LNCaP clone FGC (cell line): ENCODE measurements at regions not wholly inside any gene's neighbourhood (a gene's known extent, or its start where the extent isn't known, plus 50 kb on each side); places are given as distances from the start of the nearest gene placed in this dataset.

Experiments
- DNase-seq: peaks from one replicate; pipeline ENCODE4 v3.0.0-alpha.2; 2011; ENCODE audit warnings: low read depth
- H3K4me3 ChIP-seq: 2 replicates; pipeline ENCODE4 v1.5.1; 2011; ENCODE audit warnings: mild to moderate bottlenecking, low read depth, low read length, control low read depth
- TF ChIP-seq, protein P1 (sequence below): IDR thresholded peaks from 2 replicates; pipeline ENCODE4 v1.5.1; 2012; ENCODE audit warnings: mild to moderate bottlenecking; ENCODE audit not compliant: control insufficient read depth, insufficient read depth; ENCODE audit errors: extremely low read depth

DNA sequence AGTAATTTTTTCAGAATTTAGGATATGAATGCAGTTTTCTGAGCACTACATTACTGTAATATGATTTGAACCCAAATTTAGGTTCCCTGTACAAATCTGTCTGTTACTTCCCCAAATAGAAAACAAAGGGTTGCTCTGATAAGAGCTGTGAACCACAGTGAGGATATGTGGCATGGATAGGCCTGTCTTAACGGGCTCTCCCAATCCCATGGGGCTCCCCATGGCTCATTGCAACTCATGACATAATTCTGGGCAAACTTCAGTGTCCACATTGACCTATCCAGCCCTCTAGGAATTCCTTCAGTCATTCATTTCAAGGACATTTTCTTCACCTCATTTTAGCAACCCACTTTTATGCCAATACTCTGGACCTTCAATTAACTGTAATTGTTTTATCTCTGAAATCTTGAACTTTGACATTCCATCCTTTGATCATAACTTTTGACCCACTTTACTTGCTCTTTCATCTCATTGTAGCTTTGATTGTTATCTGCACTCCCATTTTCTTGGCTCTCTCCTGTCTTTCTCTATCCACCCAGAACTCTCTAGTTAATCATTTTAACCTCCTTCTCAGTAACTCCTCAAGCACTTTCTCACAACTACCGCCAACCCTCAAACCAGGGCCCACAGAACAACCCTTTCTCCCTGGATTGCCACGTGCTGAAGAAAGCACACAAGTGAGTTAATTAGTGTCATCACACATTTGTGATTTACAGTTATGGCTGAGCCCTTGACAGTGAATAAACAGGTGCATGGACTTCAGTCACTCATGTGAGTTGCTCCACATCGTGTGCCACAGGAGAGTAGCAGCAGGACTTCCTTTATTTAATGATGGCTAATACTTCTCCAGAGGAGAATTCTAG, 94.9 kb upstream of the AADACL2 start:
- TF ChIP-seq, protein P1, sequence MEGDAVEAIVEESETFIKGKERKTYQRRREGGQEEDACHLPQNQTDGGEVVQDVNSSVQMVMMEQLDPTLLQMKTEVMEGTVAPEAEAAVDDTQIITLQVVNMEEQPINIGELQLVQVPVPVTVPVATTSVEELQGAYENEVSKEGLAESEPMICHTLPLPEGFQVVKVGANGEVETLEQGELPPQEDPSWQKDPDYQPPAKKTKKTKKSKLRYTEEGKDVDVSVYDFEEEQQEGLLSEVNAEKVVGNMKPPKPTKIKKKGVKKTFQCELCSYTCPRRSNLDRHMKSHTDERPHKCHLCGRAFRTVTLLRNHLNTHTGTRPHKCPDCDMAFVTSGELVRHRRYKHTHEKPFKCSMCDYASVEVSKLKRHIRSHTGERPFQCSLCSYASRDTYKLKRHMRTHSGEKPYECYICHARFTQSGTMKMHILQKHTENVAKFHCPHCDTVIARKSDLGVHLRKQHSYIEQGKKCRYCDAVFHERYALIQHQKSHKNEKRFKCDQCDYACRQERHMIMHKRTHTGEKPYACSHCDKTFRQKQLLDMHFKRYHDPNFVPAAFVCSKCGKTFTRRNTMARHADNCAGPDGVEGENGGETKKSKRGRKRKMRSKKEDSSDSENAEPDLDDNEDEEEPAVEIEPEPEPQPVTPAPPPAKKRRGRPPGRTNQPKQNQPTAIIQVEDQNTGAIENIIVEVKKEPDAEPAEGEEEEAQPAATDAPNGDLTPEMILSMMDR: no peak
- no peak for DNase-seq
- H3K4me3 ChIP-seq: no peak overlapping the region

DNA sequence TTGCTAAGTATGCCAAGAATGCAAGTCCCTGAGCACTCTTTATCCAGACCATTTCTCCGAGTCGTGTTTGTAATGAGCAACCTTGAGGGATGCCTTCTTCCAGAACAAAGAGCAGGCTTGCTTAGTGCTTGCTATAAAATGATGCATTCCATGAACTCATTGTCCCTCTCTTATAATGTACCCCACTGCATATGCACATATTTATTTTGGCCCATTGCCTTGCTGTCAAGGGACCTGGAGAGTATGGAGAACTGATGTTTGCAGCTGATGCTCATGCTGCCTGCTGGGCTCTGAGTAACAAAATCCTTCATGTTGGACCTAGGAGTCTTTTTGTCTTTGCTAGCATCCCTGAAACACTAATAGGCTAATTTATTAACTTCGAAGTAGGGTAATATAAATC, 97.8 kb upstream of the AADACL2 start:
- TF ChIP-seq, protein P1: no peak
- no peak overlapping the region for H3K4me3 ChIP-seq
- DNase-seq: no peak

DNA sequence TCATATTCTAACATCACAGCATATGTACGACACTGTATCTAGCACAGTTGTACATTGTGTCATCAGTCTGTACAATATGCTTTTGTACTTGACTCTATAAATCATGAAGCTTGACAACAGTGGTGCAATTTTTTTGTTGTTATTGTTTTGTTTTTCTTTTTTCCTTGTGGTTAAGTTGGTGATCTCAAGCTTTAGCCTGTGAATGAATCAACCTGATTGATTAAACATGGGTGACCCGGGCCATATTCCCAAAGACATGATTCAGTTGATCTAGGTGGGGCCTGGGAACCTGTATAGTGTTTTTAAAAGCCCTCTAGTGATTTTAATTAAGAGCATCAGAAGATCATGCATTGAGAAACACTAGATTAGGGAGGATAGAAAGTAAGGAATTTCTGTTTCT, 101.8 kb upstream of the AADACL2 start:
- DNase-seq: no peak
- TF ChIP-seq, protein P1: no peak
- H3K4me3 ChIP-seq: no peak overlapping the region

DNA sequence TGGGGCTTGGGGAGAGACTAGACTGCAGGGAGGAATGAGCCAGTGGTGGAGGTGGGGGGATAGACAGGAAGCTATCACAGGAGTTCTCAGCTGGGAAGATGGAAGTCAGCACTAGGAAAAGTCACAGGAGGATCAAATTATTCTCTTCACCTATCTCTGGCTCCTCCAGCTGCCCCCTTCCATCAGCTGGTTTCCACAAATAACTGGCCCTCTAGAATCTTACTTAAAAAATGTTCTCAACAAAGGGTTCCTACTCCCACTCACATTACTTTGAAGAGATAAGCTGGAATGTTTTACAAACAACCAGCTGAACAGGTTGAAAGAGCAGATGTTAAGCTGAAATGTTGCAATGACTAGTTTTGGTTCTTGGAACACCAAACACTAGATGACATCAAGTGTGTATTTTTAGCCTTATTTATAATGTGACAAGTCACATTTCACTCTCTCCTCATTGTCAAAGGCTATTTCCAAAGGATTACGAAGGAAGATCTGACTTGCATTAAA, 102.7 kb upstream of the AADACL2 start:
- TF ChIP-seq, protein P1: no peak
- H3K4me3 ChIP-seq: no peak overlapping the region
- no peak for DNase-seq

DNA sequence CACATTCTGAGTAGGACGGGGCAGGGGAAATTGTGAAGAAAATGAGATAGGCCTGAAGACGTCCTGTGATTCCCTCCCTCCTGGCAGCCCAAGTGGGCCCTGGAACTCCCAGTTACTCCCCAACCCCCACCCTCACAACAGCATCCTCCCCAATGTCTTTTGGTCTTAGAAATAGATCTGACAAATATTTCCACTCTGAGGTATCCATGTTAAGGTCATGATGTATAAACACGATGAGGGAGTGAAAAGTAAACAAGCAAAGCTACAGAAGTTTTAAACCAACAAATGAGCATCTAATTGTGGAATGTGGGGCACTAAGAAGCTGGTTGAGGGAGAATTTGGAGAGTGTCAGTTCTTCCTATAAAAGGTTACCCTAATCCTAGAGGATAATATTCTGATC, 103.7 kb upstream of the AADACL2 start:
- DNase-seq: no peak

DNA sequence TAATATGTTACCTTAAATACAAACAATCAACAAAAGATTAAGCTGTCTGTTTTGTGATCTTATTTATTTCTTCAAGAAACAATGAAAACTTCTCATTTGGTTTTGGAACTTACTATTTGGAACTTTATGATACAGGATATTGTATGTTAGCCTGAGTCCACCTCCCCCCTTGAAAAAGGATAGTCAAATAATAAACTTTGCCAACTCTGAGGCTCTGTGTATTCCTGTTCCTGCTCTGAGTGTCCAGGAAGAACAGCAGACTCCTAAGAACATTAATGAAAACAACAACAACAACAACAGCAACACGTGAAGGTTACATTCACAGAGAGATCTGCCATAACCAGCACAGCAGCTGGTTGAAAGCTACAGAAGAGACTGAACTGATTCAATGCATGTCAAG, 108.1 kb upstream of the AADACL2 start:
- H3K4me3 ChIP-seq: no peak overlapping the region
- TF ChIP-seq, protein P1: no peak
- DNase-seq: no peak

More for the DNA sequence above, 103.7 kb upstream of the AADACL2 start:
- TF ChIP-seq, protein P1: no peak
- no peak overlapping the region for H3K4me3 ChIP-seq

DNA sequence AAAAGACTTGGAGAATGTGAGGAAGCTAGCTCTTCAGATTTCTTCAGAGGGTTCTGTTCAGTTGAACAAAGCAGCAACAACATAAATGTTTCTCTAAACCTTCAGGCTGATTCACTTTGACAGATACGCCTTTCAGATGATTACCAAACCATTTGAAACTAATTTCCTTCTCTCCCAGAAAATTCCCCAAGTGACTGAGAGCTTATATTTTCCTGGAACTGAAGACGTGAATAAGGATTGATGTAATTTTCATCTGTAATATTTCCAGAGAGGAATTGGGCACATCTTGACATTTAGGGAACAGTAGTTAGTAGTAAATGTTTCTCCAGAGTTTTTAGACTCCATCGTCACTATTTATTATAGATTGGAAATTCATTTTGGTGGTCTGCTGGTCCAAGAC, 108.6 kb upstream of the AADACL2 start:
- H3K4me3 ChIP-seq: no peak overlapping the region
- TF ChIP-seq, protein P1: no peak
- DNase-seq: no peak
